ENCODE measurements at regions not wholly inside any gene's neighbourhood (a gene's known extent, or its start where the extent isn't known, plus 50 kb on each side); places are given as distances from the start of the nearest gene placed in this dataset.

DNA sequence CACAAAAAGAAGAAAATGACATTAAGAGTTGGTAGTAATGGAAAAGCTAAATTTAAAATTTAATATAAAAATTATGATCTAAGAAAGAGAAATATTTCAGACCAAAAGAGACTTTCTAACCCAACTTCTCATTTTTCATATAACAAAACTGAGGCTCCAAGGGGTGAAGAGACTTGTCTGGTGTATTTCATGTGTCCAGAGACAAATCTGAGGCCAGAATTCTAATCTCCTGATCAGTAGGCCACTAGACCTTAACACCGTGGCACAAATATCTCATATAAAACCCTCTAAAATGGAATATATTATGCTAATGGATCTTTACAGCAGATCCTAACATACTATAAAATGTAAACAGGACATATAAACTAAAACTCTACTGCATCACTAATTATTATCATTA, 275.7 kb upstream of the SLC16A7 start:
- no peak for TF ChIP-seq EZH2 (IDR thresholded peaks at IDR 0.05; ENCODE audit: borderline replicate concordance, low read length)
- TF ChIP-seq, protein P1, sequence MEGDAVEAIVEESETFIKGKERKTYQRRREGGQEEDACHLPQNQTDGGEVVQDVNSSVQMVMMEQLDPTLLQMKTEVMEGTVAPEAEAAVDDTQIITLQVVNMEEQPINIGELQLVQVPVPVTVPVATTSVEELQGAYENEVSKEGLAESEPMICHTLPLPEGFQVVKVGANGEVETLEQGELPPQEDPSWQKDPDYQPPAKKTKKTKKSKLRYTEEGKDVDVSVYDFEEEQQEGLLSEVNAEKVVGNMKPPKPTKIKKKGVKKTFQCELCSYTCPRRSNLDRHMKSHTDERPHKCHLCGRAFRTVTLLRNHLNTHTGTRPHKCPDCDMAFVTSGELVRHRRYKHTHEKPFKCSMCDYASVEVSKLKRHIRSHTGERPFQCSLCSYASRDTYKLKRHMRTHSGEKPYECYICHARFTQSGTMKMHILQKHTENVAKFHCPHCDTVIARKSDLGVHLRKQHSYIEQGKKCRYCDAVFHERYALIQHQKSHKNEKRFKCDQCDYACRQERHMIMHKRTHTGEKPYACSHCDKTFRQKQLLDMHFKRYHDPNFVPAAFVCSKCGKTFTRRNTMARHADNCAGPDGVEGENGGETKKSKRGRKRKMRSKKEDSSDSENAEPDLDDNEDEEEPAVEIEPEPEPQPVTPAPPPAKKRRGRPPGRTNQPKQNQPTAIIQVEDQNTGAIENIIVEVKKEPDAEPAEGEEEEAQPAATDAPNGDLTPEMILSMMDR (conservative IDR thresholded peaks at IDR 0.05 in 1 of 2, IDR thresholded peaks at IDR 0.05 in 1 of 2; ENCODE audit: extremely low read depth in 1 of 2, insufficient read depth in 1 of 2, low read depth in 1 of 2, low read length in 2 of 2), result no peak

All from mammary epithelial cell (primary cell).